ENCODE measurements at regions not wholly inside any gene's neighbourhood (a gene's known extent, or its start where the extent isn't known, plus 50 kb on each side); places are given as distances from the start of the nearest gene placed in this dataset.

DNA sequence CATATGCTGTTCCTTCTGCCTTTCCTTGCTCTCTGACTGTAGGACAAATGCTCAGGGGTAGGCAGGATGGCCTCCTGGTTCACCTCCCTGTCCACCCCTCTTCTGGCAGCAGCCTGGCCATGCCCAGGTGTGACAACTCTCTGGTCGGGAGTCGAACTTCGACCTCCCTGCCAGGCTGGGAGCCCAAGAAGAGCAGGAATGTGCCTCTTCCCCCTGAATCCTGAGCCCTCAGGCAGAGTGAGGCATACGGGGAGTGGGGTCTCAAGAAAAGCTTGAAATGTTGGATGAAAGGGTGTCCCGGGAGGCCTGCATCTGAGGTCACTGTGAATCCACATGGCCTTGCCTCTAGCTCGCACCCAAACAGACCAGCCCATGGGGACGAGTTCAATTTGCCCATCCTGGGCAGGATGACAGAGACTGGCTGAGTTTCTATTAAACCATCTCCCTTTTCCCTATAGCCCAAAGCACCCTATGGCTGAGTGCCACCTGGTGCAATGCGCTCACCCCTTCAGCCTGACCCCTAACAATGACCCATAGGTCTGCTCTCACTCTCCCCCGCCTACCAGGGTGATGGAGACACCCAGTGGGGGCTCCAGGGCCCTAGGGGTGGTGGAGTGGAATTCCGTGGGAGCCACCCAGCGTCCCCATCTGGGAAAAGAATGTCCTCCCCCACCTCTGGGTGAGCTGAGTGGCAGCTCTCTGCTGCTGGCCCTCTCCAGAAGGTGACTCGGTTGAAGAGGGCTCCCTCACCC lies 52.9 kb upstream of the DIO3 start:
- no peak for DNase-seq (ENCODE audit: low read depth in 2 of 2, low spot score in 1 of 2)

DNA sequence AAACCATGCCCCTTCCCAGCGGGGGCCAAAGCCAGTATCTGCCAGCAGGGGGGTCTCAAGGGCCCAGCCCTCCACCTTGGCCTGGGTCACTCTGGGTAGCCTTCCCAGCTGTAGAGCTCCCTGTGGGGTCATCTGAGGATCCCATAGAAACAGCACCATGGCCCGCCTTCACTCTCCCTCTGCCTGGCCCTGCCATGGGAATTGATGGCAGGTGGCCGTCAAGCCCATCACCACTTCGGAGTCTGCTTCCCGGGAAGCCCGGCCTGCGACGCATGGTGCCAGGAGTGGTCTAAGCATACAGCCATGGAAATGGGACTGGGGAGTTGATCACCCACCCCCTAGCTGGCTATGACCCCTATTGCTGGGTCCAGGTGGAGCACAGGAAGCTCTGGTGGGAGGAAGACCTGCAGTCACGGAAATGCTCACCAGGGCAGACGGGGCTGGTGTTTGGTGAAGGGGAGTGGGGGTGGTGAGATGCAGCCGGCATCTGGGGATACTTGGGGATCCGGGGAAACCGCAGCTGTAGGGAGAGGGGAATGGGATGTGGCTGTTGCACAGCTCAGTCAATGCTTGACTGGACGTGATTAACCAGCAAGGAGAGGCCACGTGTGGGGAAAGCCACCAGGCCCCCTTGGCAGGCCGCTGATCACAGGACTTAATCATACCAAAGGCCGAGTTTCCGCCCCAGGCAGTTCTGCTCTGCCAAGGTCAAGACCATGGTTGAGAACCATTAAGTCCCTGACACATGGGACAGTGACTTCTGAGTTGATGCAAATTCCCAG lies 52.2 kb upstream of the DIO3 start:
- DNase-seq (ENCODE audit: low read depth in 2 of 2, low spot score in 1 of 2), result no peak

GRCh38 chr14:101509730-101510371 lies 51.4 kb upstream of the DIO3 start:
- no peak for DNase-seq (ENCODE audit: low read depth in 2 of 2, low spot score in 1 of 2)

DNA sequence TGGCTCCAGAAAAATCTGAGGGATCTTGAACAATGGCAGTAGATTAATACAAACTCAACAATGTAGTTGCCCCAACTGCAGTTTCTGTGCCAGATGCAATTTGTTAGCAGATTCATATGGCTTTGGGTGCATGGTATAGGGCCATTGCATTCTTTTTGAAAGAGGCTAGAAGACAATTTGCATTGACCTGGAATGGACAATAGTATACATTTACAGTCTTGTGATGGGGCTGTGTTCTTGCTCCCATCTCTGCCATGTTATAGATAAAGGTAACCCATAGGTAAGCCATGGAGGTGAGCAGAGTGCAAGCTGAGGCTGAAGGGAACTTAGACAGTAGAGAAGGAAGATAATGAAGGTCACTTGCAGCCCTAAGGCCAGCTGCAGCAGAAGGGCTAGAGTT lies 50.1 kb upstream of the DIO3 start:
- no peak for DNase-seq (ENCODE audit: low read depth in 2 of 2, low spot score in 1 of 2)
